ENCODE measurements at regions not wholly inside any gene's neighbourhood (a gene's known extent, or its start where the extent isn't known, plus 50 kb on each side); places are given as distances from the start of the nearest gene placed in this dataset.

- no peaks in the 10 kb centered on the region for H3K36me3 ChIP-seq
- TF ChIP-seq EP300 (IDR thresholded peaks at IDR 0.05) = no peak
- TF ChIP-seq CTCF (IDR thresholded peaks at IDR 0.05) = no peak
- TF ChIP-seq POLR2A (IDR thresholded peaks at IDR 0.05) = no peak
- TF ChIP-seq POLR2AphosphoS5 (IDR thresholded peaks at IDR 0.05) = no peak
- intact Hi-C loops (cut with DNase I) = no loop called here
- 86 to 89% methylated on average over 8 of the region's 8 CpGs for WGBS, 2 donors
- peaks cover 0 to 9% (median 6%) of the 10 kb centered on the region in 4 donors for H3K4me1 ChIP-seq
- no peaks in the 10 kb centered on the region for H3K9me3 ChIP-seq
- H3K27me3 ChIP-seq = no peaks in the 10 kb centered on the region
- DNase-seq = no peak
- H3K4me3 ChIP-seq = no peak overlapping the region
- no peak overlapping the region for H3K27ac ChIP-seq
Measured at GRCh38 chrX:68985135-68985755, 156.4 kb downstream of the EFNB1 start.

DNA sequence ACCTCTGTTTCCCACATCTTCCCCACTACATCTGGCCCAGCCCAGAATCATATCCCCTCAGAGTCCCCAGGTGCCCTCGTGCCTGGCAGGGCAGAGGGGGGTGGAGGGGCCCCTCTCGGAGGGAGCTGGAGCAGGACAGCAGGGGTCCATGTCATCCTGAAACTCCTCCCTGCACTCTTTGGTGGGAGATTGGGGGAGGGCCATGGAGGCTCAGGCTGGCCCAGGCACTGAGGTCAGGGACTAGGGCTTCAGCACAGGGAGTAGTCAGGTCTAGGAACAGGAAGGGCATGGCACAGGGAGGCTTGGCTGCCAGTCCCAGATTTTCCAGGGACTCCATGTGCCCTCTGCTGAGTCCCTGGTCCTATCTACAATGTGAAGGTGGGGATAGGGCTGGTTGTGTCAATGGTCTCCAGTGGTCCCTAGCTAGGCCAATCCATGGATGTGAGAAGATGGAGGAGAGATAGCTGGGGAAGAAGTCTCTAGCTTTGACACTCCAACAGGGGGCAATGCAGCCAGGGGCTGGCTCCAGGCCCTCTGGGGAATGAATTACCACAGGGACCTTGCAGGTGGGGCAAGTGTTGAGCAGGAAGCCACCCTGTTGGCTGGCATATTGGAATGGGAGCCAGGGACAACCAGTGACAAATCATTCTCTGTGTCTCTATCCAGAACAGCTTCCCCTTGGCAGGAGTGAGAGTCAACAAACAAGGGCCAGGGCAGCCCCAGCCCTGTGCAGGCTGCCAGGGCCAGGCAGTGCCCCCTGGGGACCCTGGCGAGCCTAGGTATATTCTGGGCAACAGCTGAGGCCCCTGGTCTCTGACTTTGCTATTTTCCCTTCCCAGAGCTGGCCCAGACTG is 154.4 kb downstream of the EFNB1 start:
- no peak for DNase-seq
- no peak overlapping the region for H3K4me3 ChIP-seq
- no peaks in the 10 kb centered on the region for H3K27me3 ChIP-seq
- intact Hi-C loops (cut with DNase I) = no loop called here
- H3K27ac ChIP-seq = no peak overlapping the region
- no peaks in the 10 kb centered on the region for H3K36me3 ChIP-seq
- H3K4me1 ChIP-seq = peaks cover 0 to 7% (median 5%) of the 10 kb centered on the region in 4 donors
- TF ChIP-seq POLR2AphosphoS5 (IDR thresholded peaks at IDR 0.05) (no peak), POLR2A (IDR thresholded peaks at IDR 0.05) (no peak), CTCF (IDR thresholded peaks at IDR 0.05) (no peak), EP300 (IDR thresholded peaks at IDR 0.05) (no peak)
- 76 to 81% methylated on average over 3 of the region's 3 CpGs for WGBS, 2 donors
- H3K9me3 ChIP-seq = no peaks in the 10 kb centered on the region

DNA sequence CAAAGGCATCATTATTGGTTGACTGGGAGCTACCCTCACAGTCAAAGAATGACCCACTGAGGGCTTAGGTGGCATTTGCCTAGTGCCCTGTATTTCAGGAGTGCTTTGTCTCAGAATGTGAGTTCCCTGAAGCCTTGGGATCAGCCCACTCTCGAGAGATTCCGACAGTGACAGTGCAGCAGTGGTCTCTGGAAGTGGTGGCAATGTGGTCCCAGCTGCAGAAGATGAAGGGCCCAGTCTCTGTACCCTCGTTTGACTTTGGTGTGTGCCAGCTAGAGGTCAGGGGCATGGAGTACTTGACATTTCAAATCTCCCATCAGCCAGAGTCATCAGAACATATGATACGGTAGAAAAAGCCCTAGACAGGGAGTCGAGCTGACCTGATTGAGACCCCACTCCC is 153.7 kb downstream of the EFNB1 start:
- no peak for TF ChIP-seq EP300 (IDR thresholded peaks at IDR 0.05)
- TF ChIP-seq POLR2AphosphoS5 (IDR thresholded peaks at IDR 0.05) = no peak
- TF ChIP-seq POLR2A (IDR thresholded peaks at IDR 0.05) = no peak
- no peak for TF ChIP-seq CTCF (IDR thresholded peaks at IDR 0.05)
- Histone ChIP-seq H3K4me1 (peaks cover 0 to 12% (median 9%) of the 10 kb centered on the region in 4 donors), H3K27ac (no peak overlapping the region), H3K9me3 (no peaks in the 10 kb centered on the region), H3K27me3 (no peaks in the 10 kb centered on the region), H3K4me3 (no peak overlapping the region), H3K36me3 (no peaks in the 10 kb centered on the region)
- intact Hi-C loops (cut with DNase I) = no loop called here
- DNase-seq = no peak
- 90 to 92% methylated on average over 5 of the region's 5 CpGs for WGBS, 2 donors

DNA sequence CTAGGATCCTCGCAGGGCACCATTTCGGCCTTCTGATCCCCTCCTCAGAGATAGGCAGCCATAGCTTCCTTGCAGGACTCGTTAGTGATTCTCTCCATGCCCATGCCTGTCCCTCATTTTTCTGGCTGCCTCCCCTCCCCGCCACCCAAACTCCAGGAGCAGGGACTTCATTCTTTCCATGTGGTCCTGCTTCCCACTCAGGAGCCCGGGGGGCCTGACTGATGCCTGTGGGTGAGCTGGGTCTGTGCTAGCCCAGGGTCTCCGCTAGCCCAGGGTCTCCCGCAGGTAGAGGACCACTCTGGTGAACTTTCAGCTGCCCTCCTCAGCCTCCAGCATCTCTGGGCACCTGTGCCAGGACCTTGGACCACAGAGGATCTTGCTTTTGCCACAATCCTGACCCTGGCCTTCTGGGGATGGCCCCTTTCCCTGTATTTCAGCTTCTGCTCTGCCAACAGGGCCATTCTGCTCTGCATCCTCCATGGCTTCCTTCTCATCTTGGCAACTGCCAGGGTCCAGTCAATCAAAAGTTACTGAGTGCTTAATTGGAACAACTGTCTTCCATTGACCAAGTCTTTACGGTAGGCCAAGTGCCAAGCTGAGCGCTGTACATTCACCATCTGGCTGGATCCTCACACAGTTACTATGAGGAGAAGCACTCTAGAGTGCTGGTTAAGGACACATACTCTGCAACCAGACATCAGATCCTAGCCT is 152.2 kb downstream of the EFNB1 start:
- H3K4me3 ChIP-seq = no peak overlapping the region
- intact Hi-C loops (cut with DNase I) = no loop called here
- 93 to 96% methylated on average over 9 of the region's 9 CpGs for WGBS, 2 donors

More for the DNA sequence above, 152.2 kb downstream of the EFNB1 start:
- DNase-seq = no peak
- Histone ChIP-seq H3K27ac (no peak overlapping the region), H3K9me3 (no peaks in the 10 kb centered on the region), H3K4me1 (peaks cover 0 to 12% (median 9%) of the 10 kb centered on the region in 4 donors), H3K36me3 (no peaks in the 10 kb centered on the region), H3K27me3 (no peaks in the 10 kb centered on the region)
- TF ChIP-seq POLR2A (IDR thresholded peaks at IDR 0.05) = no peak
- no peak for TF ChIP-seq EP300 (IDR thresholded peaks at IDR 0.05)
- no peak for TF ChIP-seq POLR2AphosphoS5 (IDR thresholded peaks at IDR 0.05)
- TF ChIP-seq CTCF (IDR thresholded peaks at IDR 0.05) = no peak

All from sigmoid colon (tissue), 6 donors.